ENCODE measurements at regions not wholly inside any gene's neighbourhood (a gene's known extent, or its start where the extent isn't known, plus 50 kb on each side); places are given as distances from the start of the nearest gene placed in this dataset.
"Not testable (repeated sequence)": the region's sequence is repeated elsewhere in the genome, so short reads cannot be mapped to it uniquely, and the experiment has no call there.

GRCh38 chr9:103281126-103281525 lies 286.0 kb downstream of the CYLC2 start:
- Histone ChIP-seq H3K27me3 (ENCODE audit: control insufficient read depth in 5 of 5, insufficient read depth in 4 of 5, low read length in 5 of 5) (no peaks in the 10 kb centered on the region), H3K4me1 (ENCODE audit: control insufficient read depth in 5 of 5, insufficient read depth in 5 of 5, low read length in 5 of 5) (no peaks in the 10 kb centered on the region), H3K9me3 (ENCODE audit: control insufficient read depth in 5 of 5, low read length in 5 of 5) (no peaks in the 10 kb centered on the region), H3K9ac (ENCODE audit: low read length in 5 of 5) (no peak overlapping the region), H3K4me3 (ENCODE audit: low read depth in 1 of 5, low read length in 5 of 5) (no peak overlapping the region), H3K27ac (ENCODE audit: low read depth, low read length) (no peak overlapping the region), H3K36me3 (ENCODE audit: control insufficient read depth in 5 of 5, insufficient read depth in 5 of 5, low read length in 5 of 5) (no peaks in the 10 kb centered on the region)

- Histone ChIP-seq H3K27ac (ENCODE audit: low read depth, low read length) (no peak overlapping the region), H3K9me3 (ENCODE audit: control insufficient read depth in 5 of 5, low read length in 5 of 5) (peaks cover 0 to 2% (median 0%) of the 10 kb centered on the region in 5 donors), H3K27me3 (ENCODE audit: control insufficient read depth in 5 of 5, insufficient read depth in 4 of 5, low read length in 5 of 5) (no peaks in the 10 kb centered on the region), H3K9ac (ENCODE audit: low read length in 5 of 5) (no peak overlapping the region), H3K4me1 (ENCODE audit: control insufficient read depth in 5 of 5, insufficient read depth in 5 of 5, low read length in 5 of 5) (no peaks in the 10 kb centered on the region), H3K36me3 (ENCODE audit: control insufficient read depth in 5 of 5, insufficient read depth in 5 of 5, low read length in 5 of 5) (no peaks in the 10 kb centered on the region), H3K4me3 (ENCODE audit: low read depth in 1 of 5, low read length in 5 of 5) (no peak overlapping the region)
Measured at GRCh38 chr9:103287361-103287760, 292.2 kb downstream of the CYLC2 start.

DNA sequence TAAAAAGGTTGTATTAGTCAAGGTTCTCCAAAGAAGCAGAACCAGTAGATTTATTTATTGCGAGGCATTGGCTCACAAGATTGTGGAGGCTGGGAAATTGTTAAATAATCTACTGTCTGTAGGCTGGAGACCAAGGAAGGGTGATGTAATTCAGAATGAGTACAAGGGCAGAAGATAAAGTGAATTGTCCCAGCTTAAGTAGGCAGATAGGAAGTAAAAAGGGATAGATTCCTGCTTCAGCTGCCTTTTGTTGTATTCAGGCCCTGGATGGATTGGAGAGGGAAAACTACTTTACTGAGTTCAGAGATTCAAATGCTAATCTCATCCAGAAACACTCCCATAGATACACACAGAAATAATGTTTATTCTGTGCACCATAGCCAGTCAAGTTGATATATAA lies 301.1 kb downstream of the CYLC2 start:
- Histone ChIP-seq H3K27ac (ENCODE audit: low read depth, low read length) (no peak overlapping the region), H3K27me3 (ENCODE audit: control insufficient read depth in 5 of 5, insufficient read depth in 4 of 5, low read length in 5 of 5) (no peaks in the 10 kb centered on the region), H3K4me3 (ENCODE audit: low read depth in 1 of 5, low read length in 5 of 5) (no peak overlapping the region), H3K36me3 (ENCODE audit: control insufficient read depth in 5 of 5, insufficient read depth in 5 of 5, low read length in 5 of 5) (no peaks in the 10 kb centered on the region), H3K4me1 (ENCODE audit: control insufficient read depth in 5 of 5, insufficient read depth in 5 of 5, low read length in 5 of 5) (no peaks in the 10 kb centered on the region), H3K9me3 (ENCODE audit: control insufficient read depth in 5 of 5, low read length in 5 of 5) (peaks cover 3 to 9% (median 6%) of the 10 kb centered on the region in 5 donors), H3K9ac (ENCODE audit: low read length in 5 of 5) (no peak overlapping the region)

DNA sequence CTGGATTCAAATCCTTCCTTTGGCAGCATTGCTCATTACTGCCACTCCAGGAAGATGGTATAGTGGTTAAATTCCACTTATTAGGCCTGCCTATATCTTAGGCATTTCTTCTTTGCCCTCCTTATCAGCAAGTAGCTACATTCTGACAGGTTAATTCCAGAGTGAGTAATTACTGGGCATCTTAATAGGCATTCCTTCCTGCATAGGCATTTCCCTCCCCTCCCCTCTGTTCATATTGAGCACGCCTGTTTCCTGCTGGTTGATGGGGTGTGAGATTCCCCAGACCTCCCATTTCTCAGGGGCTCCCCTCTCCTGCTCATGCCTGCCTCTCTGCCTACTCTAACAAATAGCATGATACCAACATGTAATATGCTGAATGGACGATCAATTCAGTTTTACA lies 305.9 kb downstream of the CYLC2 start:
- H3K27me3 ChIP-seq (ENCODE audit: control insufficient read depth in 5 of 5, insufficient read depth in 4 of 5, low read length in 5 of 5), result no peaks in the 10 kb centered on the region
- peaks cover 4 to 17% (median 14%) of the 10 kb centered on the region in 5 donors for H3K9me3 ChIP-seq (ENCODE audit: control insufficient read depth in 5 of 5, low read length in 5 of 5)
- no peak overlapping the region for H3K4me3 ChIP-seq (ENCODE audit: low read depth in 1 of 5, low read length in 5 of 5)
- no peak overlapping the region for H3K9ac ChIP-seq (ENCODE audit: low read length in 5 of 5)
- H3K36me3 ChIP-seq (ENCODE audit: control insufficient read depth in 5 of 5, insufficient read depth in 5 of 5, low read length in 5 of 5), result no peaks in the 10 kb centered on the region
- no peak overlapping the region for H3K27ac ChIP-seq (ENCODE audit: low read depth, low read length)
- H3K4me1 ChIP-seq (ENCODE audit: control insufficient read depth in 5 of 5, insufficient read depth in 5 of 5, low read length in 5 of 5), result no peaks in the 10 kb centered on the region

DNA sequence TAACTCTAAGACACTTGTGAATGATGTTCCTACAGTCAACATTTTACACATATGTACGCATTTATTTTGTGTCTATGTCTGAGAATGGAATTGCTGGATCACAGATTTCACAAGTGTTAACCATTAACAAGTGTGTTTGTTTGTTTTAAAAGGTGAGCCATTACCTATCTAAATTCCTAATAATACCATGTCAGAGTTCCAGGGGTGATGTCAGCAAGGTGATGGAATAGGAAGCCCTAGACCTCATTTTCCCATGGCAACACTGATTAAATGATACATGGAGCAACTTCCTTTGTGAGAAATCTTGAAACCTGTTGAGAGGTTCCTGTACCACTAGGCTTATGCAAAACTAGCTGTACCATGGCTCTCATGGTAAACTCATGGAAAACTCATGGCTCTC lies 309.7 kb downstream of the CYLC2 start:
- Histone ChIP-seq H3K27ac (ENCODE audit: low read depth, low read length) (no peak overlapping the region), H3K27me3 (ENCODE audit: control insufficient read depth in 5 of 5, insufficient read depth in 4 of 5, low read length in 5 of 5) (no peaks in the 10 kb centered on the region), H3K4me3 (ENCODE audit: low read depth in 1 of 5, low read length in 5 of 5) (no peak overlapping the region), H3K36me3 (ENCODE audit: control insufficient read depth in 5 of 5, insufficient read depth in 5 of 5, low read length in 5 of 5) (no peaks in the 10 kb centered on the region), H3K9me3 (ENCODE audit: control insufficient read depth in 5 of 5, low read length in 5 of 5) (peaks cover 4 to 20% (median 17%) of the 10 kb centered on the region in 5 donors), H3K4me1 (ENCODE audit: control insufficient read depth in 5 of 5, insufficient read depth in 5 of 5, low read length in 5 of 5) (no peaks in the 10 kb centered on the region), H3K9ac (ENCODE audit: low read length in 5 of 5) (no peak overlapping the region)

GRCh38 chr9:103319979-103320378 lies 324.8 kb downstream of the CYLC2 start:
- no peaks in the 10 kb centered on the region for H3K4me1 ChIP-seq (ENCODE audit: control insufficient read depth in 5 of 5, insufficient read depth in 5 of 5, low read length in 5 of 5)
- H3K4me3 ChIP-seq (ENCODE audit: low read depth in 1 of 5, low read length in 5 of 5), result no peak overlapping the region
- no peak overlapping the region for H3K27ac ChIP-seq (ENCODE audit: low read depth, low read length)
- no peak overlapping the region for H3K9ac ChIP-seq (ENCODE audit: low read length in 5 of 5)
- H3K27me3 ChIP-seq (ENCODE audit: control insufficient read depth in 5 of 5, insufficient read depth in 4 of 5, low read length in 5 of 5), result no peaks in the 10 kb centered on the region
- H3K36me3 ChIP-seq (ENCODE audit: control insufficient read depth in 5 of 5, insufficient read depth in 5 of 5, low read length in 5 of 5), result no peaks in the 10 kb centered on the region
- no peaks in the 10 kb centered on the region for H3K9me3 ChIP-seq (ENCODE audit: control insufficient read depth in 5 of 5, low read length in 5 of 5)

DNA sequence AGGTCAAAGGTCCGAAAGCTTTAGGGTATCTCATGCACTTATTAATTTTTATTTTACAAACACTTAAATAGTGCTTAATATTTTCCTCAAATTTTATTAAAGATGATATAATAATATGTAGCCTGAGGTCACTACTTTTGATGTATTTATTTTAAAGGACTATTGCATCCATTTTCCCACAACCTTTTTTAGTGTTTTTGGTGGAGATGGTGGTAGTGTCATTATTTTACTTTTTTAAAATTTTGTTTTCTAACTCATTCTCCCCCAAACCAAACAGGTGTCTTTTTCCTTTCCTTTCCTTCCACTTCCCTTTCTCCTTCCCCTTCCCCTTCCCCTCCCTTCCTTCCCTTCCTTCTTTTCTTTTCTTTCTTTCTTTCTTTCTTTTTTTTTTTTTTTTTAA lies 328.6 kb downstream of the CYLC2 start:
- Histone ChIP-seq H3K9ac (ENCODE audit: low read length in 5 of 5) (no peak overlapping the region), H3K27ac (ENCODE audit: low read depth, low read length) (no peak overlapping the region), H3K36me3 (ENCODE audit: control insufficient read depth in 5 of 5, insufficient read depth in 5 of 5, low read length in 5 of 5) (no peaks in the 10 kb centered on the region), H3K4me3 (ENCODE audit: low read depth in 1 of 5, low read length in 5 of 5) (no peak overlapping the region), H3K4me1 (ENCODE audit: control insufficient read depth in 5 of 5, insufficient read depth in 5 of 5, low read length in 5 of 5) (no peaks in the 10 kb centered on the region), H3K27me3 (ENCODE audit: control insufficient read depth in 5 of 5, insufficient read depth in 4 of 5, low read length in 5 of 5) (no peaks in the 10 kb centered on the region), H3K9me3 (ENCODE audit: control insufficient read depth in 5 of 5, low read length in 5 of 5) (no peaks in the 10 kb centered on the region)

DNA sequence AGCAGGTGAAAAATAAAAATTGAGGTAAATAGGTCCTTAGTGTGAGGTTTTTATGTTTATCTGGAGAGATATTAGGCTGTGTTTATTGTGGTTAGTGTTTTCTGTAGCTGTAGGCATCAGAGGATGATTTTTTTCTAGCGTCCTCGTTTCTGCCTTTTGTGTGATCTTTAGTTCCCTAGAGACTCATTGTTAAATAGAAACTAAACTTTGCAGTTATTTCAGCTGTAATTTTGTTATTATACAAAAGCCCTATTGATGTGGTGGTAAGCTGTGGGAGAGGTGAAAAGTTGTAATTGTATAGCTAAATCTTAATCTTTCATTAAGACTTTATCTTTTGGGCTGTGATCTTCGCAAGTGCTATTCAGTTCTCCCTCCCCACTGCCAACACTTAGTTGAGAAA lies 340.3 kb downstream of the CYLC2 start:
- H3K9me3 ChIP-seq (ENCODE audit: control insufficient read depth in 5 of 5, low read length in 5 of 5), result no peaks in the 10 kb centered on the region
- no peak overlapping the region for H3K9ac ChIP-seq (ENCODE audit: low read length in 5 of 5)
- no peaks in the 10 kb centered on the region for H3K36me3 ChIP-seq (ENCODE audit: control insufficient read depth in 5 of 5, insufficient read depth in 5 of 5, low read length in 5 of 5)
- H3K4me3 ChIP-seq (ENCODE audit: low read depth in 1 of 5, low read length in 5 of 5), result no peak overlapping the region
- H3K4me1 ChIP-seq (ENCODE audit: control insufficient read depth in 5 of 5, insufficient read depth in 5 of 5, low read length in 5 of 5), result no peaks in the 10 kb centered on the region
- no peak overlapping the region for H3K27ac ChIP-seq (ENCODE audit: low read depth, low read length)
- no peaks in the 10 kb centered on the region for H3K27me3 ChIP-seq (ENCODE audit: control insufficient read depth in 5 of 5, insufficient read depth in 4 of 5, low read length in 5 of 5)

- H3K36me3 ChIP-seq (ENCODE audit: control insufficient read depth in 5 of 5, insufficient read depth in 5 of 5, low read length in 5 of 5), result no peaks in the 10 kb centered on the region
- H3K9me3 ChIP-seq (ENCODE audit: control insufficient read depth in 5 of 5, low read length in 5 of 5), result peaks cover 0 to 6% (median 3%) of the 10 kb centered on the region in 5 donors
- no peak overlapping the region for H3K27ac ChIP-seq (ENCODE audit: low read depth, low read length)
- H3K4me3 ChIP-seq (ENCODE audit: low read depth in 1 of 5, low read length in 5 of 5), result no peak overlapping the region
- no peak overlapping the region for H3K9ac ChIP-seq (ENCODE audit: low read length in 5 of 5)
- H3K27me3 ChIP-seq (ENCODE audit: control insufficient read depth in 5 of 5, insufficient read depth in 4 of 5, low read length in 5 of 5), result no peaks in the 10 kb centered on the region
- no peaks in the 10 kb centered on the region for H3K4me1 ChIP-seq (ENCODE audit: control insufficient read depth in 5 of 5, insufficient read depth in 5 of 5, low read length in 5 of 5)
Measured at GRCh38 chr9:103355000-103355399, 359.9 kb downstream of the CYLC2 start.

DNA sequence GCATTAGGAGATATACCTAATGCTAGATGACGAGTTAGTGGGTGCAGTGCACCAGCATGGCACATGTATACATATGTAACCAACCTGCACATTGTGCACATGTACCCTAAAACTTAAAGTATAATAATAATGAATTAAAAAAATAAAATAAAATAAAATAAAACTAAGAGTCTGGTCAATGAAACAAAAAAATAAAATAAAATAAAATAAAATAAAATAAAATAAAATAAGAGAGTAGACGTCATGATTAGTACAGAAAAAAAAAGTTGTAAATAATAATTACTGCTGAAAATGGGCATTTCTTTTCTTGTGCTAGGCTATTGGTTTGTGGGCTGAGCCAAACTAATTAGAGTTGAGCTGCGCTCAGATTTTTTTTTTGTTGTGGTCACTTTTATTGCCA lies 362.8 kb downstream of the CYLC2 start:
- H3K27me3 ChIP-seq (ENCODE audit: control insufficient read depth in 5 of 5, insufficient read depth in 4 of 5, low read length in 5 of 5); H3K9me3 ChIP-seq (ENCODE audit: control insufficient read depth in 5 of 5, low read length in 5 of 5); H3K27ac ChIP-seq (ENCODE audit: low read depth, low read length); H3K4me1 ChIP-seq (ENCODE audit: control insufficient read depth in 5 of 5, insufficient read depth in 5 of 5, low read length in 5 of 5); H3K36me3 ChIP-seq (ENCODE audit: control insufficient read depth in 5 of 5, insufficient read depth in 5 of 5, low read length in 5 of 5); H3K9ac ChIP-seq (ENCODE audit: low read length in 5 of 5); H3K4me3 ChIP-seq (ENCODE audit: low read depth in 1 of 5, low read length in 5 of 5): not testable (repeated sequence)

GRCh38 chr9:103361906-103362305 lies 366.8 kb downstream of the CYLC2 start:
- peaks cover 0 to 2% (median 0%) of the 10 kb centered on the region in 5 donors for H3K9me3 ChIP-seq (ENCODE audit: control insufficient read depth in 5 of 5, low read length in 5 of 5)
- H3K27ac ChIP-seq (ENCODE audit: low read depth, low read length), result no peak overlapping the region
- no peaks in the 10 kb centered on the region for H3K27me3 ChIP-seq (ENCODE audit: control insufficient read depth in 5 of 5, insufficient read depth in 4 of 5, low read length in 5 of 5)
- H3K9ac ChIP-seq (ENCODE audit: low read length in 5 of 5), result no peak overlapping the region
- no peaks in the 10 kb centered on the region for H3K36me3 ChIP-seq (ENCODE audit: control insufficient read depth in 5 of 5, insufficient read depth in 5 of 5, low read length in 5 of 5)
- H3K4me3 ChIP-seq (ENCODE audit: low read depth in 1 of 5, low read length in 5 of 5), result no peak overlapping the region
- H3K4me1 ChIP-seq (ENCODE audit: control insufficient read depth in 5 of 5, insufficient read depth in 5 of 5, low read length in 5 of 5), result no peaks in the 10 kb centered on the region

Measured in subcutaneous abdominal adipose tissue (tissue), 5 donors.